ENCODE measurements at regions not wholly inside any gene's neighbourhood (a gene's known extent, or its start where the extent isn't known, plus 50 kb on each side); places are given as distances from the start of the nearest gene placed in this dataset.

- H3K27ac ChIP-seq (ENCODE audit: insufficient read depth, low read depth, low read length), result no peak overlapping the region
- ChIA-PET CTCF (interaction anchor here (1.3 kb wide), 1 partner anchor 17 kb away, joined by 5 read pairs; no protein-coding TSS in a partner anchor), POLR2A (no interaction called here)
- no peaks in the 10 kb centered on the region for H3K27me3 ChIP-seq (ENCODE audit: control insufficient read depth in 2 of 2, insufficient read depth in 2 of 2, low read length in 2 of 2)
- H3K79me2 ChIP-seq (ENCODE audit: control insufficient read depth, insufficient read depth, low read length), result no peaks in the 10 kb centered on the region
- no peaks in the 10 kb centered on the region for H3K4me1 ChIP-seq (ENCODE audit: control insufficient read depth, extremely low read depth, insufficient read depth, low read length)
- H3K4me3 ChIP-seq (replicated peaks in 1 of 3; ENCODE audit: insufficient read depth in 1 of 3, low read depth in 1 of 3, low read length in 3 of 3), result no peak overlapping the region
- FAIRE-seq (no peak), DNase-seq (ENCODE audit: low read depth, low spot score) (no peak)
- intact Hi-C loops (cut with micrococcal nuclease), result no loop called here
- H3K4me2 ChIP-seq (ENCODE audit: insufficient read depth, low read length), result no peak overlapping the region
- no TSS peak for BruUV-seq (replicated peaks)
- TF ChIP-seq GATA2 (IDR thresholded peaks at IDR 0.05; ENCODE audit: insufficient read depth, insufficient read length, low read depth, low read length) (no peak), EZH2 (IDR thresholded peaks at IDR 0.05; ENCODE audit: borderline replicate concordance, low read depth, low read length, severe bottlenecking) (no peak), CTCF (IDR thresholded peaks at IDR 0.05; ENCODE audit: extremely low read depth in 1 of 2, insufficient read depth in 1 of 2, low read depth in 1 of 2, low read length in 2 of 2) (no peak), MAX (IDR thresholded peaks at IDR 0.05; ENCODE audit: insufficient read depth, insufficient read length) (no peak), POLR2AphosphoS5 (IDR thresholded peaks at IDR 0.05; ENCODE audit: insufficient read depth, low read depth, low read length) (no peak)
- no peak overlapping the region for H3K9ac ChIP-seq (replicated peaks; ENCODE audit: extremely low read depth, insufficient read depth, low read length)
- no peak overlapping the region for H2AFZ ChIP-seq (ENCODE audit: low read depth, low read length)
- H3K9me3 ChIP-seq (replicated peaks; ENCODE audit: control insufficient read depth, insufficient read depth, low read length), result no peaks in the 10 kb centered on the region
- H3K36me3 ChIP-seq (ENCODE audit: control insufficient read depth in 2 of 2, extremely low read depth in 1 of 2, insufficient read depth in 2 of 2, low read length in 2 of 2), result no peaks in the 10 kb centered on the region
- dilution Hi-C loops (cut with MboI; ENCODE audit: extremely low pct_ligation_motif_present, low sequenced_read_pairs), result no loop called here
- no peaks in the 10 kb centered on the region for H4K20me1 ChIP-seq (replicated peaks; ENCODE audit: control insufficient read depth, extremely low read depth, insufficient read depth, low read length)
- H3K9me1 ChIP-seq (replicated peaks; ENCODE audit: control insufficient read depth, extremely low read depth, insufficient read depth, low read length), result no peaks in the 10 kb centered on the region
Measured at GRCh38 chr17:79417476-79417988, 193.3 kb downstream of the RBFOX3 start.

- Histone ChIP-seq H3K4me3 (replicated peaks in 1 of 3; ENCODE audit: insufficient read depth in 1 of 3, low read depth in 1 of 3, low read length in 3 of 3) (no peak overlapping the region), H3K4me2 (ENCODE audit: insufficient read depth, low read length) (no peak overlapping the region), H3K4me1 (ENCODE audit: control insufficient read depth, extremely low read depth, insufficient read depth, low read length) (no peaks in the 10 kb centered on the region), H3K9ac (replicated peaks; ENCODE audit: extremely low read depth, insufficient read depth, low read length) (no peak overlapping the region), H3K9me3 (replicated peaks; ENCODE audit: control insufficient read depth, insufficient read depth, low read length) (no peaks in the 10 kb centered on the region), H3K9me1 (replicated peaks; ENCODE audit: control insufficient read depth, extremely low read depth, insufficient read depth, low read length) (no peaks in the 10 kb centered on the region), H3K27ac (ENCODE audit: insufficient read depth, low read depth, low read length) (no peak overlapping the region), H3K27me3 (ENCODE audit: control insufficient read depth in 2 of 2, insufficient read depth in 2 of 2, low read length in 2 of 2) (no peaks in the 10 kb centered on the region), H2AFZ (ENCODE audit: low read depth, low read length) (no peak overlapping the region), H3K79me2 (ENCODE audit: control insufficient read depth, insufficient read depth, low read length) (no peaks in the 10 kb centered on the region), H3K36me3 (ENCODE audit: control insufficient read depth in 2 of 2, extremely low read depth in 1 of 2, insufficient read depth in 2 of 2, low read length in 2 of 2) (no peaks in the 10 kb centered on the region), H4K20me1 (replicated peaks; ENCODE audit: control insufficient read depth, extremely low read depth, insufficient read depth, low read length) (no peaks in the 10 kb centered on the region)
- no TSS peak for BruUV-seq (replicated peaks)
- intact Hi-C loops (cut with micrococcal nuclease) (no loop called here), dilution Hi-C loops (cut with MboI; ENCODE audit: extremely low pct_ligation_motif_present, low sequenced_read_pairs) (no loop called here)
- no peak for DNase-seq (ENCODE audit: low read depth, low spot score)
- ChIA-PET POLR2A (no interaction called here), CTCF (no interaction called here)
- no peak for FAIRE-seq
- TF ChIP-seq MYC (IDR thresholded peaks at IDR 0.05; ENCODE audit: low read depth, low read length) (no peak), CTCF (IDR thresholded peaks at IDR 0.05; ENCODE audit: extremely low read depth in 1 of 2, insufficient read depth in 1 of 2, low read depth in 1 of 2, low read length in 2 of 2) (no peak), EZH2 (IDR thresholded peaks at IDR 0.05; ENCODE audit: borderline replicate concordance, low read depth, low read length, severe bottlenecking) (no peak), POLR2A (IDR thresholded peaks at IDR 0.05; ENCODE audit: low read depth, low read length) (no peak), JUN (IDR thresholded peaks at IDR 0.05; ENCODE audit: borderline replicate concordance, insufficient read depth, insufficient read length, low read depth) (no peak), GATA2 (IDR thresholded peaks at IDR 0.05; ENCODE audit: insufficient read depth, insufficient read length, low read depth, low read length) (no peak), MAX (IDR thresholded peaks at IDR 0.05; ENCODE audit: insufficient read depth, insufficient read length) (no peak), POLR2AphosphoS5 (IDR thresholded peaks at IDR 0.05; ENCODE audit: insufficient read depth, low read depth, low read length) (no peak), FOS (IDR thresholded peaks at IDR 0.05; ENCODE audit: borderline replicate concordance, insufficient read depth, low read length) (no peak)
Measured at GRCh38 chr17:79415909-79416308, 194.9 kb downstream of the RBFOX3 start.
